ENCODE measurements at regions not wholly inside any gene's neighbourhood (a gene's known extent, or its start where the extent isn't known, plus 50 kb on each side); places are given as distances from the start of the nearest gene placed in this dataset.

DNA sequence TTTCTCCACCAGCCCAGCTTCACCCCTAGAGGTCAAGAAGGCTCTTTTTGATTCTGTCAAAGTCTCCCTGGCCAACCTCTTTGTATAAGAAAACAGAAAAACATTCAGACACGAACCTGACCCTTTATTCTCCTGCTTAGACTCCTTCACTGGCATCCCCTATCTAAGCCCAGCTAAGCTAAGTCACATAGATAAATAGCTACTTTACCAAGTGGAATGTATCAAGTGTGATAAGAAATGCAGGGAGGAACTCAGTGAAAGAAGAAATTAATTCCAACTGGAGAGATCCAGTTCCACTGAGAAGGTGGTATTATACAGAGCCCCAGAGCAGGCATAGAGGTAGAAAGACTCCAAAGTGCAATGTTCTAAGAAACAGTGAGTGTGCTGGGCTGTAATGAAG is 489.5 kb downstream of the TNS1 start:
- TF ChIP-seq, protein P1, sequence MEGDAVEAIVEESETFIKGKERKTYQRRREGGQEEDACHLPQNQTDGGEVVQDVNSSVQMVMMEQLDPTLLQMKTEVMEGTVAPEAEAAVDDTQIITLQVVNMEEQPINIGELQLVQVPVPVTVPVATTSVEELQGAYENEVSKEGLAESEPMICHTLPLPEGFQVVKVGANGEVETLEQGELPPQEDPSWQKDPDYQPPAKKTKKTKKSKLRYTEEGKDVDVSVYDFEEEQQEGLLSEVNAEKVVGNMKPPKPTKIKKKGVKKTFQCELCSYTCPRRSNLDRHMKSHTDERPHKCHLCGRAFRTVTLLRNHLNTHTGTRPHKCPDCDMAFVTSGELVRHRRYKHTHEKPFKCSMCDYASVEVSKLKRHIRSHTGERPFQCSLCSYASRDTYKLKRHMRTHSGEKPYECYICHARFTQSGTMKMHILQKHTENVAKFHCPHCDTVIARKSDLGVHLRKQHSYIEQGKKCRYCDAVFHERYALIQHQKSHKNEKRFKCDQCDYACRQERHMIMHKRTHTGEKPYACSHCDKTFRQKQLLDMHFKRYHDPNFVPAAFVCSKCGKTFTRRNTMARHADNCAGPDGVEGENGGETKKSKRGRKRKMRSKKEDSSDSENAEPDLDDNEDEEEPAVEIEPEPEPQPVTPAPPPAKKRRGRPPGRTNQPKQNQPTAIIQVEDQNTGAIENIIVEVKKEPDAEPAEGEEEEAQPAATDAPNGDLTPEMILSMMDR (IDR thresholded peaks at IDR 0.05) = no peak
- TF ChIP-seq MXI1 (IDR thresholded peaks at IDR 0.05; ENCODE audit: low read depth, low read length) (no peak), FOXJ3 (CRISPR knock-in tag; IDR thresholded peaks at IDR 0.05) (no peak), FOXM1 (IDR thresholded peaks at IDR 0.05; ENCODE audit: low read depth) (no peak), TCF12 (IDR thresholded peaks at IDR 0.05) (no peak), RAD21 (IDR thresholded peaks at IDR 0.05; ENCODE audit: low read length) (no peak), JUND (IDR thresholded peaks at IDR 0.05) (no peak), TAF1 (IDR thresholded peaks at IDR 0.05; ENCODE audit: borderline replicate concordance, low read depth, low read length) (no peak), MEF2A (IDR thresholded peaks at IDR 0.05; ENCODE audit: borderline replicate concordance, low read depth) (no peak)
- TF ChIP-seq, protein P2, sequence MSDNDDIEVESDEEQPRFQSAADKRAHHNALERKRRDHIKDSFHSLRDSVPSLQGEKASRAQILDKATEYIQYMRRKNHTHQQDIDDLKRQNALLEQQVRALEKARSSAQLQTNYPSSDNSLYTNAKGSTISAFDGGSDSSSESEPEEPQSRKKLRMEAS (IDR thresholded peaks at IDR 0.05; ENCODE audit: low read depth) = no peak
- TF ChIP-seq, protein P3, sequence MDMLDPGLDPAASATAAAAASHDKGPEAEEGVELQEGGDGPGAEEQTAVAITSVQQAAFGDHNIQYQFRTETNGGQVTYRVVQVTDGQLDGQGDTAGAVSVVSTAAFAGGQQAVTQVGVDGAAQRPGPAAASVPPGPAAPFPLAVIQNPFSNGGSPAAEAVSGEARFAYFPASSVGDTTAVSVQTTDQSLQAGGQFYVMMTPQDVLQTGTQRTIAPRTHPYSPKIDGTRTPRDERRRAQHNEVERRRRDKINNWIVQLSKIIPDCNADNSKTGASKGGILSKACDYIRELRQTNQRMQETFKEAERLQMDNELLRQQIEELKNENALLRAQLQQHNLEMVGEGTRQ (IDR thresholded peaks at IDR 0.05; ENCODE audit: borderline replicate concordance, low read depth, low read length) = no peak
